HG02970 (cell line): ENCODE measurements at regions not wholly inside any gene's neighbourhood (a gene's known extent, or its start where the extent isn't known, plus 50 kb on each side); places are given as distances from the start of the nearest gene placed in this dataset.
"Not testable (repeated sequence)": the region's sequence is repeated elsewhere in the genome, so short reads cannot be mapped to it uniquely, and the experiment has no call there.

Experiments used
- ATAC-seq: cut with Tn5 transposase; IDR thresholded peaks from one replicate; pipeline ENCODE4 v1.9.1; 2021; ENCODE audit warnings: mild to moderate bottlenecking, moderate library complexity, moderate number of reproducible peaks; ENCODE audit not compliant: unreplicated experiment, low FRiP score

DNA sequence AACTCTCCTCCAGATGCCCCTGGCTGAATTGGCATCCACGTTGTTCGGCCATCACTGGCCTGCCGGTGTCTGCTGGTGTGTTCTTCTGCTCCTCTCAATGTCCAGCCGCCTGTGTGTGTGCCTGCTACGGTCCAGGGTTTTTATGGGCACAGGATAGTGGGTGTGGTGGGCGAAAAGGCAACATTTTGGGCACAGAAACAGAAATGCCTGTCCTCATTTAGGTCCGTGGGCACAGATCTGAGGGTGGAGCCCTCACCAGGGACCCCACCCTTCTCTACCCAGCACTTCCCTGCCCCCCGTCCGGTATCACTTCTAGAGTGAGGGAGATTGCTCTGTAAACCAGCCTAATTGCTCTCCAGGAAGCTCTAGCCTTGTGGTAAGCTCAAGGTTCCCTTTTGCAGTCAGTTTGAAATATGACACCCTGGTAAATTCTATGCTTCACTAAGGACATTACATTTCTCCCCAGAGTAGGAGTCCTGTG, 410.1 kb downstream of the MAT2B start:
- peak; percentile 59 for ATAC-seq

DNA sequence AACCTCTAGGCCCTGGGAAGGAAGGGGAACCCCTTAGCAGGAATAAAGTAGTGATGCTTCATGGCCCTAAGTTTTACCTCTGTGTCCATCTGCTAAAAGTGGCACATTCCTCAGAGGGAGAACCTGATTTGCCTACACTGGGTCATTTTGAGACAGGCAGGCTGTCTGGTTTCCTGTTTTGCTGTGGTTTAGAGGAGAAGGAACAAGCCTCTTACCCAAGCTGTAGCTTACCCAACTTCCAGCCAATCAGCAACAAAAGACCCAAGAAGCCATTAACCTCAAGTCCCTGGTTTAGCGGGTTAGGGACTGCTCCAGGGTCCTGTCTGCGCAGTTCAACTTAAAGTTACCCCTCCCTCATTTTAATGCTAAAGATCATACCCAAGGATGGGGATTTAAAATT, 411.0 kb downstream of the MAT2B start:
- ATAC-seq, result peak; percentile 88

DNA sequence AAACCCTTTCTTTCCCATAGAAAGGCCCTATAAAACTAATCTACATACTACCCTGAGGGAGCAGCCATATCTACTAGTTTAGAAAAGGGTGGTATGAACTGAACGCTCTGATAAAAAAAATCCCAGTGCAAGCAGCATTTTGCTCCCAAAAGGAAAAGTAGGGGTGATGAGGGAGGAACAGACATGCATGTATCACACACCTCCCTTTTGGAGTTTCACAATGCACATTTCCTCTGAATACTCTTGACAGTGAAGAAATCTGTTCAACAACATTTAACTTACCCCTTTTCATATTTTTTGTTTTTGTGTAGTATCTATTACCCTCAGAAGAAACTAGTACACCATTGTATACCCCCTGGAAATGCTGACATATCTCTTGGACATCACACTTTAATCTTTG, 411.4 kb downstream of the MAT2B start:
- ATAC-seq, result no peak

DNA sequence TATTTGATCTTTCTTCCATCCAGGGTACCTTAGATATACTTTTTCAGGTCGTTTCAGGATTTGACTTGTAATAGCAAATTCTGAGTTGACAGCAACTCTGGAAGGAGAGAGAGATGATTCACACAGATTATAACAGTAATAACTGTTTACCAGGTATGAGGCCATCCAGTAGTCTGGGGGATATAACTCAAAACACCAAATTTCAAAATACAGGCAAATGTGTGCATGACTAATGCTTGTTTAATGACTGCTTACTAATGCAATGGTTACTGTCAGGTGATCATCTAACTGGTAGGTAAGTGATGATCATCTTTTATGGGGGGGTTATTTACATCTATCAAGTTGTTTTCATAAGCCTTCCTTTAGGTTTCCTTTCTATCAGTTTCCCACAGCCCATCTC, 412.3 kb downstream of the MAT2B start:
- no peak for ATAC-seq

DNA sequence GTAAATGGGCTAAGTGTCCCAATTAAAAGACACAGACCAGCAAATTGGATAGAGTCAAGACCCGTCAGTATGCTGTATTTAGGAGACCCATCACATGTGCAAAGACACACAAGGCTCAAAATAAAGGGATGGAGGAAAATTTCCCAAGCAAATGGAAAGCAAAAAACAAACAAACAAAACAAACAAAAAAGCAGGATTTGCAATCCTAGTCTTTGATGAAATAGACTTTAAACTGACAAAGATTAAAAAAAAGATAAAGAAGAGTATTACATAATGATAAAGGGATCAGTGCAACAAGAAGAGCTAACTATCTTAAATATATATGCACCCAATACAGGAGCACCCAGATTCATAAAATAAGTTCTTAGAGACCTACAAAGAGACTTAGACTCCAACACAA, 429.6 kb downstream of the MAT2B start:
- not testable (repeated sequence) for ATAC-seq

DNA sequence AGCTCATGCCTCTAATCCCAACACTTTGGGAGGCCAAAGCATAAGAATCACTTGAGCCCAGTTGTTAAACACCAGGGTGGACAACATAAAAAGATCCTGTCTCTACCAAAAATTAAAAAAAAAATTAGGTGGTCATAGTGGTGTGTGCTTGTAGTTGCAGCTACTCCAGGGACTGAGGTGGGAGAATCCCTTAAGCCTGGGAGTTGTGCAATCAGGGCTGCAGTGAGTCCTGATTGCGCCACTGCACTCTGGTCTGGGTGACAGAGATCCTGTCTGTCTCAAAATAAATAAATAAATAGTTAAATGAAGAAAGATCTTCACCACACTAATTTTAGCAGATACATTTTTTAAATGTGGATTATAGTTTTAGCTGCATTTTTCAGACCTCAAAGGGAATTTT, 433.2 kb downstream of the MAT2B start:
- no peak for ATAC-seq

DNA sequence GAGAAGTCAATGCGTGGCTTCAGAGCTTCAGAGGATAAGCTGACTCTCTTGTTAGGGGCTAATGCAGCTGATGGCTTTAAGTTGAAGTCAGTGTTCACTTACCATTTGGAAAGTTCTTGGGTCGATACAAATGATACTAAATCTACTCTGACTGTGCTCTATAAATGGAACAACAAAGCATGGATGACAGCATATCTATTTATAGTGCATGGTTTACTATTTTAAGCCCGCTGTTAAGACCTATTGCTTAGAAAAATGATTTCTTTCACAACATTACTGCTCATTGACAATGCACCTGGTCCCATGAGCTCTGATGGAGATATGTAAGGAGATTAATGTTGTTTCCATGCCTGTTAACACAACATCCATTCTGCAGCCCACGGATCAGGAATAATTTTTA, 435.7 kb downstream of the MAT2B start:
- no peak for ATAC-seq

DNA sequence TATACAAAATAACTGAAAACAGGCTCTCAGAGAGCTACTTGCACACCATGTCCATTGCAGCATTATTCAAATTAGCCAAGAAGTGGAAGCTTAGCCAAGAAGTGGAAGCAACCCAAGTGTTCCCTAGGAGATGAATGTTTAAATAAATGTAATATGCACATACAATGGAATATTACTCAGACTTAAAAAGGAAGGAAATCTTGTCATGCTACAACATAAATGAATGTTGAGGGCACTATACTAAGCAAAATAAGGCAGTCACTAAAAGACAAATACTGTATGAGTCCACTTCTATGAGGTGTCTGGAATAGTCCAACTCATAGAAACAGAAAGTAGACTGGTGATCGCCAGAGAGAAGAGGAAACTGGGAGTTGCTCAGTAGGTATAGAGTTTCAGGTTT, 438.1 kb downstream of the MAT2B start:
- ATAC-seq, result no peak

DNA sequence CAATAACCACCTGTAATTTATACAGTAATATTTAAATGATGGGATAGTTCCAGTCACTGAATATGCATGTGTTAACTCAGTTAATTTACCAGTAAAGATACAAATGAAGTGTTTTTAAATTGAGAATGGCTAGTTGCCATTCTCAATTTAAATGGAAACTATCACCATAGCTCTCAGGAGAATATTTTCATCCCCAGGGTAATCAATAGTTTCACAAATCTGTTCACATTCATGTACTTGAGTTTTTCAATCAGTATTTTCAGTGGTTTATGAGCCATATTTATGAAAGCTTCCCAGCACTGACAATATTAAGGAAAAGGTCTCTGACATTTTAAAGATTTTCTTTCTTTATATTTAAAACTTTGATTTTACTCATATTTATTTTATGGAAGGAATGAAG, 439.3 kb downstream of the MAT2B start:
- no peak for ATAC-seq

DNA sequence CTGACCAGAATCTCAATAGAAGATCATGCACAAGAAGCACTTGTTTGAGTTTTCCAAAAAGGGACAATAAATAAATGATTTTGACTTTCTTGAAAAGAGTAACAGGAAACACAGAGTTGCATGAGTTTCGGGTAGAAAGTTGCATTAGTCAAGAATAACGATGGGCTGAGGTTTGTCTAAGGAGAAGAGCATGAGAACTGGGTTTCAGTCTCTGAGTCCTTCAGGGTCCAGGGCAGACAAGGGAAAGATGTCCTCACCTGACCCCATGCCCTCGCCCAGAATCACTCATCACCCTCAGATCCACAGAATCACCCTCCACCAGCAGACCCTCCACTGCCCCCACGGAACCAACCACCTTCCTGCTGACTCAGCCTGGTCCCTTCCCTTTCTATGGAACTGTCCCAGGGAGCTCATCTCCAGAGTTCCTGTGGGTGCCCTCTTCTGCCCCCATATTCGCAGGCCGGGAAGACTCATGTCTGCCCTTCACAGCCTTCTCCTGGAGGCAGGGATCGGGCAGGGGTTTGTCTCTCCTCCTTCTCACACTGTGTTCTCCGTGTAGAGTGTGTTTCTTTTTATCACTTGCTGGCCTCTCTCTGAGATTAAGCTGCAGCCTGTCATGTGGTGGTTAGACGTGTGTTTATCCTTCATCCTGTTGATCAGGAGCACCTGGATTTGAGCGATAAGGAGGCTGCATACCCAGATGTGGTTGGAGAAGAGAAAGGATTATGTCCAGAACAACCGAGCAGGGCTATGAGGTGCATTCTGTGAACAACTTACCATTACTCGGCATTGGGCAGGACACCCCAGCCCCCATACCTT, 442.6 kb downstream of the MAT2B start:
- ATAC-seq, result no peak

DNA sequence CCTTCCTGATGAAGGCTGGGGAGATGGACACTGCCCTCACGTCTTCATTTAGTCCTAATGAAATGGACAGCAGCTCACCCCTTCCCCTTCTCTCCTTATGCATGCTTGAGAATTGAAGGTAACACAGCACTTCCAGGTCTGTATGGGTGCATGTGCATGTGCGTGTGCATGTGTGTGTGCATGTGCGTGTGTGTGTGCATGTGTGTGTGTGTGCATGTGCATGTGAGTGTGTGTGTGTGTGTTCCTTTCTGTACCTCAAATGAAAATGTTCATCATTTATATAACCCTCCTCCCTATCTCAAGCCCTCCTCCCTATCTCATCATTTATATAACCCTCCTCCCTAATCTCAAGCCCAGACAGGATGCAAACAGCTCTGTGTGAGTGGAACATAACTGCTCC, 444.8 kb downstream of the MAT2B start:
- no peak for ATAC-seq

DNA sequence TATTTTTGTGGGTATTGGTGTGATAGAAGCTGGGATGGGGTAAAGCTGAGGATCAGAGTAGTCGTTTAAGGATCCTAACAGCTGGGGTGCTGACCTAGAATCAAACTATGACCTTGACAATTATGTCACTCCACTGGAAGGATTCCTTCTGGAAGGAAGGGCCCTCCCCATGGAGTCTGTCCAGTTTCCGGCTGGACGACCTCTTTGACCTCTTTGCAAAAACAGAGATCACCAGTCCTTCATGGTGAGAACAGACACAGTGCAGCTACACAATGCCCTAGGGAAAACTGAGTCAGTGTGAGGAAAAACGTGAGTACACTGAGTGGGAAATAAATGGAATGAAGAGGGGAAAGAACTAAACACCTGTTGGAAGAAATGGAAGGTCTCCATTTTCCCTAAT, 445.6 kb downstream of the MAT2B start:
- ATAC-seq, result no peak

DNA sequence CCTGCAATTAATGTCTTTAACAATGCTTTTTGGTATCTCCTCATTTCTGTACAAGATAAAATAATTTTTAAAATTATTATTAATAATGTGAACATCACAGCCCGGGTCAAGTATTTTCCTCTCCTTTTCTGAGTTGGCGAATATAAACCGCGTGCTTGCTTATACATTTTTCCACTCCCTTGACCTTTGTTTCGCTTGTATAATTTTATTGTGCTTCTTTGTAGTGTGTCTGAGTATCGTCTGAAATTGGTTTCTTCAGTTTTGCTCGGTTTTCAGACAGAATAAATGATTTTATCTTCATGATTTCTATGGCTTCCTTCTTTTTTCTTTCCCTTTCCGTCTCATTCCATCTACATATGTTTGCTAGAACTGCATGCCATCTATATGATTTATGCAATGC, 448.5 kb downstream of the MAT2B start:
- no peak for ATAC-seq

DNA sequence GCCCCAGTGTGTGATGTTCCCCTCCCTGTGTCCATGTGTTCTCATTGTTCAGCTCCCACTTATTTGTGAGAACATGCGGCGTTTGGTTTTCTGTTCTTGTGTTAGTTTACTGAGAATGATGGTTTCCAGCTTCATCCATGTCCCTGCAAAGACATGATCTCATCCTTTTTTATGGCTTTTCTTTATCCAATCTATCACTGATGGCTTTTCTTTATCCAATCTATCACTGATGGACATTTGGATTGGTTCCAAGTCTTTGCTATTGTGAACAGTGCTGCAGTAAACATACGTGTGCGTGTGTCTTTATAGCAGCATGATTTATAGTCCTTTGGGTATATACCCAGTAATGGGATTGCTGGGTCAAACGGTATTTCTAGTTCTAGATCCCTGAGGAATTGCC, 455.8 kb downstream of the MAT2B start:
- not testable (repeated sequence) for ATAC-seq

DNA sequence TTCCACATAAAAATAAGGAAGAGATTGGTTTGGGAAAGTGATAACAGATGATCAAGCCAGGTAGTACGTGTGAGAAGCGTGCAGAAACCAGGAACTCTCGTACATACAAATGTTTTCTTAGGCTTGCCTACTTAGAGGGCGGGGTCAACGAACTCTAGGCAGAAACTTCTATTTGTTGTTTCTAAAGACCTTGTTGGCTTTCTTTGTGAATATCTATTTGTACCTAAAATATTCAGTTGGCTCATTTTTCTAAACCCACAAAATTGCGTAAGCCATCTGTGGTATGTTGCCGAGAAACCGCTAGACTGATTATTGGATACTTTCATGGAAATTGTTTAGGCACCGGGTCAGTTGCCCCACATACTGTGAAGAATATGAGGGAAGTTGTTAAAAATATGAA, 458.5 kb downstream of the MAT2B start:
- no peak for ATAC-seq

DNA sequence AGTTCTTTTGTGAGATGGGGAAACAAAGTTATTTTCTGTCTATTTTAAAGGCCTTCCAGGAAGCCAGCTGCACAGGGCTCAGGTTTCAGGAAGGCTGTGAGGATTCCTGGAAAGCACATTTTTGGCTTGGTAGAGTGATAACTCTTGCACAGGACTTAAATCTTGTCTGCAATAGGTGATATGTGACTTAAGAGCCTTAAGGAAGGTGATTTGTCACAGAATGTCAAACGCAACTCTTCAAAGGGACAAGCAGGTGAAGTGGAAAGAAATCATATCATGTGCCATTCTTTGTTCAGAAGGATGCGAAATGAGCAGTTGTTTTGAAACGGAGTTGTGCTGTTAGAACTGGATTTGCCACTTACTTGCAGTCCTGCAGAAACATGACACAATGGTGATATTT, 459.3 kb downstream of the MAT2B start:
- no peak for ATAC-seq

DNA sequence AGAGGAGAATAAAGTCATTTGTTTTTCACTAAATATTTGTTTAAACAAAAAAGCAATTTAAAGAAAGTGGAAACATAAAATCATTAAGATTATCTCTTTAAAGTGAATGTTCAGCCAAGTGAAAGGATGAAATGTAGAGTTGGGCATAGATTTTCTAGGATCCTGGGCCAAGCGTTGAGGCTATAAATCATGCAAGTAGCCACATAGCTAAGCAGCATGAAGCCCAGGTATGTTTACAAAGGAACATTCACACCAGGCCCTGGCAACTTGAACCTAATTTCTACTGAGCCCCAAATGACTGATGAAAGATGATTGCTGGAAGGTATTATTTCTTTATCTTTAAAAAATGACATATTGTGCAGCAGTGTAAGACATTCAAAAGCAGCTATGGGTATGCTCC, 461.8 kb downstream of the MAT2B start:
- no peak for ATAC-seq

DNA sequence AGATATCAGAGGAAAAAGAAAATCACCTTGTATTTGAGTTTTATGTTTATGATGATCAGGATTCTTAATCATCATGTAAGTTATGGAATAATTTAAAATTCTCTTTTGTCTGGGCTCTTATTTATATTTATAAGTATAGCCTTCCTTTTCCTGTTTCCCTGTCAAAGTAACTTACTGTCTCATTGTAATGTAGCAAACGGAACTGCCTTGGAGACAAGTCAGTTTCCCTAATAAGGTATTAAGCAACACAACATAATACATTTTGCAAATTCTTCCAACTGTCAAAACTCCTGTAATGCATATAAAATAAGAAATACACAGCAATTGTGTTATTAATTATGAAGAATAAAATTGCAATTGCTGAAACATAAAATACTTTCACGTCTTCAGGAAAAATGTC, 463.2 kb downstream of the MAT2B start:
- ATAC-seq, result no peak

DNA sequence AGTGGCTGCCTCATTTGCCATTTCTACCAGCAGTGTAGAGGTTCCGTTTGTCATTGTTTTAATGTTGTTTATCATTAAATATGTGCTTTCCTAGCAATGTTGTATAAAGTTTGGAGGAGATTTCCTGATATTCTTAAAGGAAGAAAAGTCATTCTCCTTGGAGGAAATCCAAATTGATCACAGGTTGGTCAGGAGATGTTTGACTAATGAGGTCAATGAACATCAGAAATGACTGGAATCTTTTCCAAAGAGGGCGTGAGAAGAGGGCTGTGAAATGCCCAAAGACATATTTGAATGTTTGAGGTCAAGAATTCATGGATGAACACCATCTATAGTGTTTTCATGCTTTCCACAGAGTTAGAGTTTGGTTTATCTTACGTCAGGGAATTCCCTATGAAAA, 471.3 kb downstream of the MAT2B start:
- no peak for ATAC-seq

DNA sequence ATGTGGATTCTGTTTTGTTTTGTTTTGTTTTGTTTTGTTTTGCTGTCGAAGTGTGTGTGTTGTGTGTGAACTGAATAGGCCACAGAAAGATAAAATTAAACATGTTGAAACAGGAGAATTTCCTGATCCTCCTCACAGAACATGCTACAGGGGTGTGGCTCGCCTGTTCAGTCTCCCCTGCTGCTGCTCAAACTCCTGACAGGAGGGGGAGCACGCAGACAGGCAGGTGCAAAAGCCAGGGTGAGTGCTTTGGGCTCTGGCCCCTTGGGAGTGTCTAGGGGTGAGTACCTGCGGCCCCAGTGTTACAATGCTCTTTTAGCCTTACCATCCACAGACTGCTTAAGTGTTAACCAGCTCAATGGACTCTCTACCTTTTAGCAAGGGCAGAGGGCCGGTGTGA, 473.5 kb downstream of the MAT2B start:
- no peak for ATAC-seq

DNA sequence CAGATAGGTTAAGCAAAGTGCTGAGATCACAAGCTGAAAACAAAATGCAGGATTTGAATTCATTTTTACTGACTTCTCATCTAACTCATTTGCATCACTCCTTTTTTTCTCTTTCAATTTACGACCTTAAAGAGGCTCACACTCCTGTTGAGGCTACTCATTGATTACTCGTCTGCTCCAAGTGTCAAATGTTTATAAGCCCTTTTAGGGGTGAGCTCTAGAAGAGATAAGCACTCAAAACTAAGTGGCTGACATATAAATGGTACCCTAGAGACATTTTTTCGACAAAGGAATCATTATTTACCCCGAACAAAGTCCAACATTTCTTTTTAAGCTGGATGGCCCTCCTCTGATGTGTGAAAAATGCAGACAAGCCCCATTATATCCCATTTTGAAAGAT, 483.1 kb downstream of the MAT2B start:
- no peak for ATAC-seq

DNA sequence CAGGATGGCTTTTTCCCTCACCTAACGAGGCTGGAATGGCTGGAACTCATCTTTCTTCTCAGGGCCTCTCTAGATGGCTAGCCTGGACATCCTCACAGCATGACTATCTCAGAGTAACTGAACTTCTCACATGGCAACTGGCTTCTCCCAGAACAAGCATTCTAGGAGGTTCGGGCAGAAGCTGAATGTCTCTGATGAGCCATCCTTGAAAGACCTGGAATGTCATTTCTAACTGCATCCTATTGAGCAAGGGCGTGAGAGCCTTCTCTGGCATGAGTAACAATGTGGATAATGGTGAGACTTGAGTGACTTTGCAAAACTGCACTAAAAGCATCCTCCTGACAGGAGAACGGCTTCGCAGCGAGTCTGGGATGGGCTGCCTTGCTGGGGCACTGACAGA, 487.7 kb downstream of the MAT2B start:
- no peak for ATAC-seq

DNA sequence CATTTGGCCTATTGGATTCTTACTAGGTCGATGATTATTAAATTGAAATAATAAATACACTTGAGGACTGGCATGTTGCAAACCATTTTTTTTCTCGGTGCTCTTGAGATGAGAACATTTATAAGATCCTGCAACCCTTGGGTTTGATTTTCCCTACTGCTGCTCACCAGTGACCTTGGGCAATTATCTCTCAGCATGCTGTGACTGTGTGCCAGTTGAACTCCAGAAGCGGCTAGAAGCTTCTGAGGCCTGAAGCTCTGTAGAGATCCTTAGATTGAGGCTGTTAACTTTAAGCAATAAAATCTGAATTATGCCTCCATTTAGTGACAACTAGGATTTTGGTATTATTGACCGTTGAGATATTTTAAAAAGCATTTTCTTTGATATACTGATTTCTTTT, 489.8 kb downstream of the MAT2B start:
- no peak for ATAC-seq
